Stimulated activated naive CD8-positive, alpha-beta T cell treated with anti-CD3 and anti-CD28 coated beads, Interleukin-15, Interleukin-2, amounts not matched to agents 100 ng/mL and 50 ng/mL, for 24 hours (primary cell): ENCODE measurements at regions not wholly inside any gene's neighbourhood (a gene's known extent, or its start where the extent isn't known, plus 50 kb on each side); places are given as distances from the start of the nearest gene placed in this dataset.

Experiments used
- H3K27ac Mint-ChIP-seq: one replicate; pipeline ENCODE4 v1.8.0; 2021; ENCODE audit warnings: mild to moderate bottlenecking, mixed read lengths
- H3K27me3 Mint-ChIP-seq: one replicate; pipeline ENCODE4 v1.8.0; 2021; ENCODE audit warnings: mixed read lengths
- H3K36me3 Mint-ChIP-seq: one replicate; pipeline ENCODE4 v1.8.0; 2021; ENCODE audit warnings: low read depth, mixed read lengths
- H3K4me1 Mint-ChIP-seq: one replicate; pipeline ENCODE4 v1.8.0; 2021; ENCODE audit warnings: low read depth, mixed read lengths
- H3K4me3 Mint-ChIP-seq: one replicate; pipeline ENCODE4 v1.8.0; 2021; ENCODE audit warnings: mild to moderate bottlenecking, mixed read lengths
- H3K9me3 Mint-ChIP-seq: one replicate; pipeline ENCODE4 v1.8.0; 2021; ENCODE audit warnings: mixed read lengths

GRCh38 chr21:27244776-27245175, 277.9 kb upstream of the ADAMTS5 start:
- H3K9me3 Mint-ChIP-seq: peaks cover 16% of the 10 kb centered on the region
- no peak overlapping the region for H3K27ac Mint-ChIP-seq
- H3K27me3 Mint-ChIP-seq: no peaks in the 10 kb centered on the region
- no peak overlapping the region for H3K4me3 Mint-ChIP-seq
- no peaks in the 10 kb centered on the region for H3K36me3 Mint-ChIP-seq
- H3K4me1 Mint-ChIP-seq: no peaks in the 10 kb centered on the region

- no peaks in the 10 kb centered on the region for H3K4me1 Mint-ChIP-seq
- H3K27me3 Mint-ChIP-seq: no peaks in the 10 kb centered on the region
- H3K36me3 Mint-ChIP-seq: no peaks in the 10 kb centered on the region
- H3K27ac Mint-ChIP-seq: no peak overlapping the region
- peaks cover 16% of the 10 kb centered on the region for H3K9me3 Mint-ChIP-seq
- H3K4me3 Mint-ChIP-seq: no peak overlapping the region
Measured at GRCh38 chr21:27244352-27244751, 277.5 kb upstream of the ADAMTS5 start.

- no peak overlapping the region for H3K27ac Mint-ChIP-seq
- H3K4me1 Mint-ChIP-seq: no peaks in the 10 kb centered on the region
- no peaks in the 10 kb centered on the region for H3K27me3 Mint-ChIP-seq
- peaks cover 7% of the 10 kb centered on the region for H3K9me3 Mint-ChIP-seq
- H3K4me3 Mint-ChIP-seq: no peak overlapping the region
- H3K36me3 Mint-ChIP-seq: no peaks in the 10 kb centered on the region
Measured at GRCh38 chr21:27240839-27241238, 274.0 kb upstream of the ADAMTS5 start.

GRCh38 chr21:27233514-27234115, 266.7 kb upstream of the ADAMTS5 start:
- Mint-ChIP-seq H3K27me3 (no peaks in the 10 kb centered on the region), H3K36me3 (no peaks in the 10 kb centered on the region), H3K27ac (no peak overlapping the region), H3K4me3 (no peak overlapping the region), H3K4me1 (no peaks in the 10 kb centered on the region), H3K9me3 (no peaks in the 10 kb centered on the region)

GRCh38 chr21:27225940-27226339, 259.1 kb upstream of the ADAMTS5 start:
- H3K9me3 Mint-ChIP-seq: no peaks in the 10 kb centered on the region
- no peak overlapping the region for H3K27ac Mint-ChIP-seq
- H3K36me3 Mint-ChIP-seq: no peaks in the 10 kb centered on the region
- no peak overlapping the region for H3K4me3 Mint-ChIP-seq
- H3K27me3 Mint-ChIP-seq: no peaks in the 10 kb centered on the region
- H3K4me1 Mint-ChIP-seq: no peaks in the 10 kb centered on the region

GRCh38 chr21:27225151-27225550, 258.3 kb upstream of the ADAMTS5 start:
- no peaks in the 10 kb centered on the region for H3K36me3 Mint-ChIP-seq
- H3K4me1 Mint-ChIP-seq: no peaks in the 10 kb centered on the region
- H3K27me3 Mint-ChIP-seq: no peaks in the 10 kb centered on the region
- no peaks in the 10 kb centered on the region for H3K9me3 Mint-ChIP-seq
- no peak overlapping the region for H3K27ac Mint-ChIP-seq
- H3K4me3 Mint-ChIP-seq: no peak overlapping the region

- Mint-ChIP-seq H3K27ac (no peak overlapping the region), H3K9me3 (no peaks in the 10 kb centered on the region), H3K27me3 (no peaks in the 10 kb centered on the region), H3K4me3 (no peak overlapping the region), H3K36me3 (no peaks in the 10 kb centered on the region), H3K4me1 (no peaks in the 10 kb centered on the region)
Measured at GRCh38 chr21:27224169-27224568, 257.3 kb upstream of the ADAMTS5 start.

GRCh38 chr21:27221077-27221476, 254.2 kb upstream of the ADAMTS5 start:
- Mint-ChIP-seq H3K36me3 (no peaks in the 10 kb centered on the region), H3K4me1 (no peaks in the 10 kb centered on the region), H3K9me3 (peaks cover 6% of the 10 kb centered on the region), H3K4me3 (no peak overlapping the region), H3K27ac (no peak overlapping the region), H3K27me3 (no peaks in the 10 kb centered on the region)

- no peaks in the 10 kb centered on the region for H3K36me3 Mint-ChIP-seq
- H3K4me1 Mint-ChIP-seq: no peaks in the 10 kb centered on the region
- H3K4me3 Mint-ChIP-seq: no peak overlapping the region
- H3K27ac Mint-ChIP-seq: no peak overlapping the region
- no peaks in the 10 kb centered on the region for H3K27me3 Mint-ChIP-seq
- peaks cover 6% of the 10 kb centered on the region for H3K9me3 Mint-ChIP-seq
Measured at GRCh38 chr21:27220416-27220815, 253.5 kb upstream of the ADAMTS5 start.

- Mint-ChIP-seq H3K9me3 (peaks cover 6% of the 10 kb centered on the region), H3K27me3 (no peaks in the 10 kb centered on the region), H3K27ac (no peak overlapping the region), H3K4me1 (no peaks in the 10 kb centered on the region), H3K36me3 (no peaks in the 10 kb centered on the region), H3K4me3 (no peak overlapping the region)
Measured at GRCh38 chr21:27219068-27219467, 252.2 kb upstream of the ADAMTS5 start.

- Mint-ChIP-seq H3K4me1 (no peaks in the 10 kb centered on the region), H3K9me3 (peaks cover under 1% of the 10 kb centered on the region), H3K27me3 (no peaks in the 10 kb centered on the region), H3K4me3 (no peak overlapping the region), H3K36me3 (no peaks in the 10 kb centered on the region), H3K27ac (no peak overlapping the region)
Measured at GRCh38 chr21:27213303-27213702, 246.4 kb upstream of the ADAMTS5 start.

GRCh38 chr21:27212441-27212840, 245.6 kb upstream of the ADAMTS5 start:
- no peaks in the 10 kb centered on the region for H3K9me3 Mint-ChIP-seq
- no peaks in the 10 kb centered on the region for H3K4me1 Mint-ChIP-seq
- H3K27me3 Mint-ChIP-seq: no peaks in the 10 kb centered on the region
- no peak overlapping the region for H3K4me3 Mint-ChIP-seq
- H3K27ac Mint-ChIP-seq: no peak overlapping the region
- H3K36me3 Mint-ChIP-seq: no peaks in the 10 kb centered on the region

- no peaks in the 10 kb centered on the region for H3K27me3 Mint-ChIP-seq
- no peak overlapping the region for H3K27ac Mint-ChIP-seq
- no peaks in the 10 kb centered on the region for H3K36me3 Mint-ChIP-seq
- H3K4me3 Mint-ChIP-seq: no peak overlapping the region
- H3K4me1 Mint-ChIP-seq: no peaks in the 10 kb centered on the region
- H3K9me3 Mint-ChIP-seq: peaks cover 5% of the 10 kb centered on the region
Measured at GRCh38 chr21:27209546-27209945, 242.7 kb upstream of the ADAMTS5 start.

GRCh38 chr21:27206368-27206982, 239.6 kb upstream of the ADAMTS5 start:
- no peaks in the 10 kb centered on the region for H3K36me3 Mint-ChIP-seq
- H3K27me3 Mint-ChIP-seq: no peaks in the 10 kb centered on the region
- H3K9me3 Mint-ChIP-seq: peaks cover 9% of the 10 kb centered on the region
- no peak overlapping the region for H3K27ac Mint-ChIP-seq
- H3K4me1 Mint-ChIP-seq: no peaks in the 10 kb centered on the region
- H3K4me3 Mint-ChIP-seq: no peak overlapping the region

- Mint-ChIP-seq H3K27ac (no peak overlapping the region), H3K4me3 (no peak overlapping the region), H3K4me1 (no peaks in the 10 kb centered on the region), H3K9me3 (peaks cover 13% of the 10 kb centered on the region), H3K27me3 (no peaks in the 10 kb centered on the region), H3K36me3 (no peaks in the 10 kb centered on the region)
Measured at GRCh38 chr21:27202301-27202700, 235.4 kb upstream of the ADAMTS5 start.

- Mint-ChIP-seq H3K36me3 (no peaks in the 10 kb centered on the region), H3K4me3 (no peak overlapping the region), H3K4me1 (no peaks in the 10 kb centered on the region), H3K27me3 (no peaks in the 10 kb centered on the region), H3K9me3 (peaks cover 10% of the 10 kb centered on the region), H3K27ac (no peak overlapping the region)
Measured at GRCh38 chr21:27201197-27201596, 234.3 kb upstream of the ADAMTS5 start.
